ENCODE measurements at regions not wholly inside any gene's neighbourhood (a gene's known extent, or its start where the extent isn't known, plus 50 kb on each side); places are given as distances from the start of the nearest gene placed in this dataset.

DNA sequence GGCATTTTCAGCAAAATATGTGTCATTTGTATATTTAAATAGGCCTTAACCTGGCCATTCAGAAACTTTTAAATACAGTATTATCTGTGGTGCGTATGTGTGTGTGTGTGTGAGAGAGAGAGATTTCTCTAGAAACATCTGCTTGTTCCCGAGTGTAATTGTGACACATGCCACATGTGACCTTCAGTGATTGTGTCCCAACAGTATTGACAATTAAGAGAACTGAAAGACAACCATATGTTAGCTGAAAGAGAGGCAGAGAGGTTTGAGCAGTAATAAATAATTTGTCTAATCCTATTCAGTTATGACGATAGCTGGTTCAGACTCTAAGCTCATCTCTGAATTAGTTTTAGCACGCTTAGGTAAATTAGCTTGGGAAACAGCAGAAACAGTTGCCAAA is 1503.1 kb downstream of the PCDH9 start:
- TF ChIP-seq, protein P1, sequence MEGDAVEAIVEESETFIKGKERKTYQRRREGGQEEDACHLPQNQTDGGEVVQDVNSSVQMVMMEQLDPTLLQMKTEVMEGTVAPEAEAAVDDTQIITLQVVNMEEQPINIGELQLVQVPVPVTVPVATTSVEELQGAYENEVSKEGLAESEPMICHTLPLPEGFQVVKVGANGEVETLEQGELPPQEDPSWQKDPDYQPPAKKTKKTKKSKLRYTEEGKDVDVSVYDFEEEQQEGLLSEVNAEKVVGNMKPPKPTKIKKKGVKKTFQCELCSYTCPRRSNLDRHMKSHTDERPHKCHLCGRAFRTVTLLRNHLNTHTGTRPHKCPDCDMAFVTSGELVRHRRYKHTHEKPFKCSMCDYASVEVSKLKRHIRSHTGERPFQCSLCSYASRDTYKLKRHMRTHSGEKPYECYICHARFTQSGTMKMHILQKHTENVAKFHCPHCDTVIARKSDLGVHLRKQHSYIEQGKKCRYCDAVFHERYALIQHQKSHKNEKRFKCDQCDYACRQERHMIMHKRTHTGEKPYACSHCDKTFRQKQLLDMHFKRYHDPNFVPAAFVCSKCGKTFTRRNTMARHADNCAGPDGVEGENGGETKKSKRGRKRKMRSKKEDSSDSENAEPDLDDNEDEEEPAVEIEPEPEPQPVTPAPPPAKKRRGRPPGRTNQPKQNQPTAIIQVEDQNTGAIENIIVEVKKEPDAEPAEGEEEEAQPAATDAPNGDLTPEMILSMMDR (IDR thresholded peaks at IDR 0.05) = no peak
- no peak for TF ChIP-seq POLR2A (IDR thresholded peaks at IDR 0.05)
- no peak for TF ChIP-seq EP300 (IDR thresholded peaks at IDR 0.05)
